Activated CD4-positive, alpha-beta T cell treated with anti-CD3 and anti-CD28 coated beads, Interleukin-2, amount 50 U/mL, for 4 hours (primary cell): ENCODE measurements at regions not wholly inside any gene's neighbourhood (a gene's known extent, or its start where the extent isn't known, plus 50 kb on each side); places are given as distances from the start of the nearest gene placed in this dataset.

Experiments used
- DNase-seq, 2 experiments: peaks; one replicate each; pipeline ENCODE4 v3.0.0-alpha.2; 2020

DNA sequence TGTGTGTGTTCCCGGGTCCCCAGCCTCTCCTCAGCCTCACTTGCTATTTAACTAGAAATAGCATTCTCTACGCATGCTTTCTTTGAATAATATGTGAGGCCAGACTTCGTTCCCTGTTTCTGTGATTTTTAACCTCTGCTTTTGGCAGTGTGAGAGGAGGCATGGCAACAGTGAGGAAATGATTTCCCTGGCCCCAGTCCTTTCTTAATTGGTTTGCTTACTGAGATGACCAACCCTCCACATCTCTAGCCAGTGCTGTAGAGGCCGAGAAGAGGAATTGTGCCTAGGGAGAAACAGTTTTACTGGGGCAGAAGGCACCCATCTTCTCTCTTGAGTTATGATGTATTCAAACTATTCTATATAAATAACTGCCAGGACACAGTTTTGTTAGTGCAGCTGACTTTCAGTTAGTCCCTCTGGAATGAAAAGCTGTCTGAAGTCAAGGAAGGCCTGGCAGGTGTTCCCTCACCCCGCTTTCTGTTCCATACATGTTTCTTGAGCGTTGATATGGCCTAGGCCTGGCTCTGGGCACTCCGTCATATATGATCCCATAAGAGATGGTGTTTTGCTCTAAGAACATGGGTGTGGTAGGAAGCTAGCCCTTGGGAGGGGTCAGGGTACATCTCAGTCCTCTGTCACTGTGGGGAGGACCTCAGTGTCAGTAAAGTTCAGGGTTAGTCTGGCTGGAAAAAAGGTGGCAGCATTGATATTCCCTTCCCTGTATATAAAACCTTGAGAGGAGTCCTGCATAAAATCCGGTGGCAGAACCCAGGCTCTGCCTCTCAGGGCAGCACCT lies 73.7 kb upstream of the NPAS1 start:
- DNase-seq: no peak

DNA sequence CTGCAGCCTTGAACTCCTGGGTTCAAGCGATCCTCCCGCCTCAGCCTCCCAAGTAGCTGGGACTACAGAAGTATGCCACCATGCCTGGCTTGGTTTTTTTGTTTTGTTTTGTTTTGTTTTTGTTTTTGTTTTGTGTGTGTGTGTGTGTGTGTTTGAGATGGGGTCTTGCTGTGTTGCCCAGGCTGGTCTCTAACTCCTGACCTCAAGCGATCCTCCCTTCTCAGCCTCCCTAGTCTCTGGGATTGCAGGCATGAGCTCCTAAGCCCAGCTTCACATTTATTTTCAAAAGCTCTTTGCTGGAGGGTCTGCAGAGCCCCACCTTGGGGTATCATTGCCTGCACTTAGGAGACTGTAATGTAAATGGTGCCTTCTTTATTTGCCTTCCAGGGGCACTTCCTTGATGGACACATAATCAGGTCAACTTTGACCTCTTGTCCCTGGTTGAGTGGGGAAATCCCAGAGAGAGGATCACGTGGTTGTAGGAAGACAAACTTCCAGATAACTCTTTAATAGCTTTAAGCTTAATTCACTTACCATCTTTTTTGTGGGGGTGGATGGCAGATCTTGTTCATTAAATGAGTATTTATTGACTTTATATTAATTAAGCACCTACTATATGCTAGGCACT lies 72.9 kb upstream of the NPAS1 start:
- no peak for DNase-seq

DNA sequence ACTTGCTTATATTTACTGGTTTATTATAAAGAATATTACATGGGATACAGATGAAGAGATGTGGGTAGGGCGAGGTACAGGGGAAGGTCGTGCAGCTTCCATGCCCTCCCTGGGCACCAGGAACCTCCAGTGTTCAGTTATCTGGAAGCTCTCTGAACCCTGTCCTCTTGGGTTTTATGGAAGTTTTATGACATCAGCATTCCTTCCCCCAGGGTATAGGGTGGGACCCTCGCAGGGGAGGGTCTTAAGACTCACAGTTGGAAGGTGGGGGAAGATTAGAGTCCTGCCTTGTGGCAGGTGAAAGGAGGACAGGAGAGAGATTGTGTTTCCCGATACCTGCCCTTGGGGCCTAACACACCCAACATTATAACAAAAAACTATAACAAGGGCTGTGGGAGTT lies 71.8 kb upstream of the NPAS1 start:
- DNase-seq: no peak

DNA sequence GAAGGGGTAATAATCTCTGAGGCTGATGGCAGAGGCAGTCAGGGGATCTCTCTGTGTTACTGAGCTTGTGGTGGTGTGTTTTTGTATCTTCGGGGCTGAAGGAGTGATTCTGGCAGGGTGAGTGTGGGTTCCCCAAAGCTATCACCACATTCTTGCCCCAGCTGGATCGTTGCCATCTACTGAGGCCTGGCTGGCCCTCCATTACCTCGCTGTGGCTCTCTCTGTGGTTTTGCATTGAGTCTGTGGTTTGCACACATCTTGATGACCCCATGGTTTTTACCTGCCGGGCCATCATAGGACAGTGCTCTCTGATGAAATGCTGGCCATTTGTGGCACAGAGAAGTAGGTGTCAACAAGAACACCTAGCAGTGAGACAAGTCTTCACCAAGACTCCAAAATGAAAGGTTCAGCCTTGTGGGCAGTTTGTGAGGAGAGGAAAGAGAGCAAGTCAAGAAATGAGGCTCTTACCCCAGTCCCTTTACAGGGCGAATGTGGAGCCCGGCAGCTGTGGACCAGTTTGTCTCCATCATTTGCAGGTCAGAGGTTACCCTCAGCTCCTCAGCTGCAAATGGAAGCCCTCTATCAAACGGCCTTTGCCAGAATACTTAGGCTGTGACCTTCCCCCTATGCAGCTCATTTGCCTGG lies 69.0 kb upstream of the NPAS1 start:
- DNase-seq: no peak

DNA sequence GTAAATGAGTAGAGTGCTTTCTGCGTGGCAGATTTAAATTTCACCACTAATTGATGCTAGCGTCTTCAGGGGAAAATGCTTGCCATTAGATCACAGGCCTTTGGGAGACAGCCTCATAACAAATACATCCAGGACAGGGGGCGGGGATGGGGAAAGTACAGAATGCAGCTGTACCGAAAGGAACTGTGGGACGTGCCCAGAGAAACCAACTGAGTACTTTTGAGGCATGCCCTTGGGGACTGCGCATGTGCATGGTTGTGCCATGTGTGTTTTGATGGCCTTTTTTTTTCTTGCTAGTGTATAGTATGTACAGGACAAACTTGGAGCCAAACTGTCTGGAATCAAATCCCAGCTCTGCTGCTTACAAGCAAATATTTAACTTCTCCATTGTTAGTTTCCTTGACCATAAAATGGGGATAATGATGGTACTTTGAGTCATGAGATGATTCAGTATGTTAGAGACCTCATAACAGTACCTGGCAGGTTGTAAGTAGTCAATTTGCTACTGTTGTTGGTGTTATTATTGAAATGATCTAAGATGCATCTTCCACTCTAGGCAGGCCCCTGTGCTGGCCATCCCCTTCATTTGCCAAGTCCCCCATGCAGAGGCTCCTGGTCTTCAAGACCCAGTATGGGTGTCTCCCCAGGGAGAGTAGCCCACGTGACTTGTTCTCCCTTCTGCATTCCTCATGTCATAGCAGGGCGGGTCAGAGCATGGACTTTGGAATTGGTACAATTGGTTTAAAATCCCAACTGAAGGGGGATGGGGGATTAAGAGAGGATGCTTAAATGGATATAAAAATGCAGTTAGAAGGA lies 68.3 kb upstream of the NPAS1 start:
- no peak for DNase-seq

DNA sequence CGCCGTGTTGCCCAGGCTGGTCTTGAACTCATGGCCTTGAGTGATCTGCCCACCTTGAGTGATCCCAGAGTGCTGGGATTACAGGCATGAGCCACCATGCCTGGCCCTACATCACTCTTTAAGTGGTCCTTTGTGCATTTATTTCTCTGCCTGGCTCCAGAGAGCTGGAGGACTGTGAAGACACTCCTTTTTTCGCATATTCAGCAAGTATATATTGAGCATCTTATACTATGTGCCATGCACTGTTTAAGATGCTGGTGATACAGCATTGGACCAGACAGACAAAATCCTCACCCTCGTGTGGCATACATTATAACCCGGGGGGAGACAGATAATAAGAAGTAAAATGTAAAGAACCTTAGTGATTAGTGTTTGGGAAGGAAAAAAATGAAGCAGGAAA lies 66.8 kb upstream of the NPAS1 start:
- DNase-seq: no peak

DNA sequence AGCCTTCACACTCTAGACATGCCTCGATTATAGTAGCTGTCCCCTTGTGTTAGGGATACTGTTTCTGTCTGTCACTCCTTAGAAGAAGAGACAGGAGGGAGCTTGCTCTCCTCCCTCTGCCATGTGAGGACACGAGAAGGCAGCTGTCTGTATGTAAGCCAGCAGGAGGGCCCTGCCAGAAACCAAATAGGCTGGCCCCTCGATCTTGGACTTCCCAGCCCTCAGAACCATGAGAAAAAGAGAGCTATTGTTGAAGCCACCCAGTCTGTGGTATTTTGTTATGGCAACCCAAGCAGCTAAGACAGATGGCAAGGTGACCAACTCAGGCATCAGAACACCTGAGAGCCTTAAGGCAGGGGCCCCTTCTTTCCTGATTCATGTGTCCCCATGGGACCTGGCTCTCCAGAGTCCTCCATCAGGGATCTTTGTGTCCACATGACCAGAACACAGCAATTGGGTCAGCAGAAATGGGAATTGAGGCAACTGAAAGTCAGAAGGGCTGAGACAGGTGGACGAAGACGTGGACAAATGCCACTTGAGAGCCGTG lies 65.6 kb upstream of the NPAS1 start:
- no peak for DNase-seq

DNA sequence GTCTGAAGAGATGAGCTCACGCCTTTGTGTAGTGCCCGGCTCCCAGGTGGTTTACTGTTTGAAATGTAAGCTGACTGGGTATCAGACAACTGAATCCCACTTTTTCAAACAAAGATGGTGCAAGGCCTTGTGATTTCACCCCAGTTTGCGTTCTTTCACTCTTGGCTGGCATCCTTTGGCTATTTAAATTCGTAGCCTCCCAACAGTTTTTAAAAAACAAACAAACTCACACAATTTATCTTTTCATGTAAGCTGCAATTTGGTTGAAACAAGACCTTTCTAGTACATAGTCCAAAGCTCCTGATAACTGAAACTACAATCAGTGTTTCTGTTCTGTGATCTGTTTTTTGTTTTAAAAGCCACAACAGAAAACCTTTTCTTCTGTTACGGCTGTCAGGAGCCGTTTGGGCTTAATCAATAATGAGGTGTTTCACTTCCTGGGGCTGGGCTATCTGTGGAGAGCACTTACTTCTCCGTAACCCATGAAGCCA lies 65.1 kb upstream of the NPAS1 start:
- no peak for DNase-seq

DNA sequence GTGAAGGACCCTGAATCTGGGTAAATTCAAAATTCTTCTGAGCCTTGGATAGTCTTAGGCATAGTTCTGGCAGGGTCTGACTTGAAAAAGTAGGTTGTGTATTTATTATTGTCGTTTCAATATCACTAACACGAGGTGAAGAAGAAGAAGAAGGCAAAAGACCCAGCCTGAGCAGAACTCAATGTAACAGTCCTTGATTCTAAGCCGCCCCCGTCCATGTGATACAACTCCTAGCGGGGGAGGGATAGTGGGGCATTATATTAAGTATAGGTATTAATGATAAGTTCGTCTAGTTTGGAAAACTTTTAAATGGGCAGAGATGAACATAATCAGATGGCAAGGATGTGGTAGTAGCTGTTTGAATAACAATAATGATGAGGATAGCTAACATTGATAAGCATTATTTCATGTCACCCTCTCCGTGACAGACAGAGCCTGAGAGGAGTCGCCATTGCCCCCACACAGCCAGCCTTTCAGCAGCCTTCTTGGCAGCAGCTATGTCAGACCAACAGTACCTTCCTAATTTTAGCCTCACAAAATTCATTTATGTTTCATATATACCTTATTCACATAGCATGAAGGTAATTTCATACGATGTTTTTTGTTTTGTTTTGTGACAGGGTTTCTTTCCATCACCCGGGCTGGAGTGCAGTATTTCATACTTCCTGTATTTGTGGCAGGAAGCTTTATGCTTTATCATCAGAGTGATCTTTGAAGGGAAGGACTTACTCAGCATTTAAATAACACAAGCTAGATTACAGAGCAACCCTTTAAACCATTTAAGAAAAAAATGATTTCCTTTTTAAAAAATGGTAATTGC lies 64.4 kb upstream of the NPAS1 start:
- DNase-seq: peak; percentile 15 to 16

DNA sequence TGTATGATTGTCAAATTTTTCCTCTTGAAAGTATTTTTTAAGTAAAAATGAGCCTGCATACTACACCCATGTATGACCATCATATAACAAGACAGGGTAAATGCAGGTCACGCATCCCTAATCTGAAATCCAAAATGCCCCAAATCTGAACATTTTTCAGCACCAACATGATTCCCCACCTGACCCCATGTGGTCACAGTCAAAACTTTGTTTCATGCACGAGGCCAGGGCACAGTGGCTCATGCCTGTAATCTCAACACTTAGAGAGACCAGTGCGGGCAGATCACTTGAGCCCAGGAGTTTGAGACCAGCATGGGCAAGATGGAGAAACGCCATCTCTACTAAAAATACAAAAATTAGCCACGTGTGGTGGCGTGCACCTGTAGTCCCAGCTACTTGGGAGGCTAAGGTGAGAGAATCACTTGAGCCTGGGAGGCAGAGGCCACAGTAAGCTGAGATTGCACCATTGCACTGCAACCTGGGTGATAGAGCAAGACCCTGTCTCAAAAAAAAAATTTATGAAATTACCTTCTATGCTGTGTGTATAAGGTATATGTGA lies 63.7 kb upstream of the NPAS1 start:
- DNase-seq: peak in 1 of 2 experiments; percentile 6

DNA sequence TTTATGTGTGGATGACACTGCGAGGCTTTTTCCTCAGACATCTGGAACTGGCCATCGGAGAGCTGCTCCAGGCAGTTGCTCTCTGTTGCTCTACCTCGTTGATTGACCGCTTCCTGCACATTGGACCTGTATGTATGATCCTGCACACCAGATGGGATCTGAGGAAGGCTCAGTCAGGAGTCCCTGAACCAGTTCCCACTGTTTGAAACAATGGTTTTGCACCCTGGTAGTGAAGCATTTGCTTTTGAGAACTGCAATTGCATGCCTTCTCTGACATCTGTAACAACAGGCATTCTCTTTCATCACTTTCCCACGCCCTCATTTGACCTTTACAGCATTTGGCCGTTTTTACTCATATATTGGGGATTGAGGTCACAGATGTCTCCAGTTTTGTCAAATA lies 61.1 kb upstream of the NPAS1 start:
- DNase-seq: no peak

DNA sequence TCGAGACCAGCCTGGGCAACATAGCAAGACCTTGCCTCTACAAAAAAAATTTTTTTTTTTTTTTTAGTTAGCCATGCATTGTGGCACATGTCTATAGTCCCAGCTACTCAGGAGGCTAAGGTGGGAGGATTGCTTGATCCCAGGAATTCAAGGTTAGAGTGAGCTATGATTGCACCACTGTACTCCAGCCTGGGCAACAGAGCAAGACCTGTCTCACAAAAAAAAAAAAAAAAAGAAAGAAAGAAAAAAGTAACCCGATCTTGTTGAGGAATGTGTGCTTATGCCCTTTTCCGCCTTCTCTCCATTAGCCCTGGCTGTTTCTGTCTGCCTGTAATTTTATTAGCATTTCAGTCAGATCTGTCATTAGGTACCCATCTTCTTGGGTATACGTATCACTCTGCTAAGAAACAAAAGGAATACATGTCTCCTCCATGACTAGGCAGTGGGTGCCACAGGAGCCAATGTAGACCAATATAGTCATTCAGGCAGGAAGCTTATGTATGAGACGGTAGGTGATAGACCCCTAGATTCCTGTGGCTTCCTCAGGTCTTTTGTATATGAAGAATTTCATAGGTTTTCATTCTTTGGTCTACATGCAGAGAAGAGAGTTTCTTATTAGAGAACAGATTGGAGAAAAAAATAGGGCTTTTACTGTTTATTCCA lies 59.6 kb upstream of the NPAS1 start:
- no peak for DNase-seq

DNA sequence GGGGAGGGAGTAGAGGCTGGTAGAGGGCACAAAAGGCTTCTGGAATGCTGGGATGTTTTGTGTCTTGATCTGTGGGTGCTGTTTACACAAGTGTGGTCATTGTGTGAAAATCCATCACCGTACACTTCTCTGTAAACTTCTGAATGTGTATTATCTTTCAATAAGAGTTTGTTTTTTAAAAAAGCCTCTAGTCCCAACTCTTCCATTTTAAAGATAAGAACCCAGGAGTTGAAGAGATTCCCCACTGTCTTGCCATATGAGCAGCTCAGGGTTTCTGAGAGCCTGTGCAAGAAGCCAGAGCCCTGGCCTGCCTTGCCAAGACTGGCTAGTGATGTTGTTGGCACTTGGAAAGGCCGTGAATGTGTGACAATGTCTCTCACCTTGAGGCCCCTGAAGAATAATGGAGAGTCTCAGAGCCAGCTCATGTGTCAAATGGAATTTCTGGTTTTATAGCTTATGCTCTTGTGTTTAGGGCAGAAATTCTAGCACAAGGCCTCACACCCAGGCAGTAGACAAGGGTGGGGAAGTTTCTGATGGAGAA lies 57.5 kb upstream of the NPAS1 start:
- no peak for DNase-seq

DNA sequence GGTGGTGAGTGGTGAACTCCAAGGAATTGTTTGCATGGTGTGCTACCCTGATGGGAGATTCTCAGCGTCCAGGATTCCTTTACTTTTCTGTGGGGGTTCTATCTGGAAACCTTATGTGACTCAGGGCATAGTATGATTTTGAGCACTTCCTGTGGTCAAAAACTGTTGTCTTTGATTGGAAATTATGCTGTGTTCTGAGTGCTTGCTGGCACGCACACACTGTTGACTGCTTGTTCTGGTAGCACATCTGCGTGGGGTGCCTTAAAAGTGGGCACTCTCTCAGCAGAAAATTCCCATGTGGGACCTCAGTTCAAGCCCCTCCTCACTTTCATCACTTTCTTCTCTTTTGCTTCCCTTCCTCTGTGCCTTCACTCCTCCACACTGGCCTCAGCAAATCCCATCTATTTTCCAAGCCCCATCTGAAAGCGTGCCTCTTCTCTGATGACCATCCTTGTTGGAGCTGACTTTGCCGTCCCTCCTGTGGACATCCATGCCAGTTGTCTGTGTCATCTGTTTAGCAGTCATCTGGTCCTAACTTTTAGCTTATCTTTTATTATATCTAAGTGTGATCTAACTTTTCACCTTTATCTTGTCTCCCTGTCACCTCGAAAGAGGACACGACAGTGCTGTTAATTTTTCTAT lies 56.4 kb upstream of the NPAS1 start:
- no peak for DNase-seq

DNA sequence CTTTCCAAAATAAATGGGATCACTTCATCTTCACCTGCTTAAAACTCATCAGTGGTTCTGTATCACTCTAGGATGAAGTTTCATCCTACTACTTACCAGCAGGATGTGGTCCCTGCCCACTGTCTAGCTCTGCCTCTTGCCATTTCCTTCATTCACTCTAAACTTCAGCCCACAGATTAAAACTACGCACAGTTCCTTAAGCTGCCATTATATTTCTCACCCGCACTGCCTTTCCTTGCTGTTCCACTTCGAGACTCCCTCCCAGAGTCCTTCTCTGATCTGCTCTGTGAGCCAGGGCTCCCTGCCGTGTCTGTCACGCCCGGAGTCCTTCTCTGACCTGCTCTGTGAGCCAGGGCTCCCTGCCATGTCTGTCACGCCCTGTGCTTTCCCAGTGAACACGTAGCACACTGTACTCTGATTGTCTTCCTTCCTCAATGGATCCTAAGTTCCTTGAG lies 52.0 kb upstream of the NPAS1 start:
- DNase-seq: no peak
